Glomerular endothelial cell (primary cell): ENCODE measurements at regions not wholly inside any gene's neighbourhood (a gene's known extent, or its start where the extent isn't known, plus 50 kb on each side); places are given as distances from the start of the nearest gene placed in this dataset.
"Not testable (repeated sequence)": the region's sequence is repeated elsewhere in the genome, so short reads cannot be mapped to it uniquely, and the experiment has no call there.

Source experiments
- DNase-seq: peaks from one replicate; pipeline ENCODE4 v3.0.0-alpha.2; 2011; ENCODE audit warnings: low read depth, low spot score; ENCODE audit errors: extremely low read depth

DNA sequence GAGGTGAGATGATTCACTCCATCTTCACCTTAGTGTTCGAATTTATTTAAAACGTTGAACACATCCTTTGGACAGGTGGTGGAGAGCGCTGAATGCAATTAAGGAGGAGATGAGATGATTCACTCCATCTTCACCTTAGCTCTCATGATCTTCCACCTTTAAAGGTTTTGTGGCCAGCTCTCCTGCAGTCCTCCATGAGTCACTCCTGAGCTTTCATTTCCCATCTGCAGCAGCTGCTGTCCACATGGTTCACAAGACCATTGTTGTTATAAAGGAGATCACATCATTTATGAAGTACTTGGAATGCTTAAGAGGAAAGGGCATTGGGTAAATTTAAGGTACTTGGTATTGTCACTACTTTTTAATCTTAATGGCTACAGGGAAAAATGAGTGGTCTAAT is 298.5 kb downstream of the PAX3 start:
- DNase-seq, result no peak

DNA sequence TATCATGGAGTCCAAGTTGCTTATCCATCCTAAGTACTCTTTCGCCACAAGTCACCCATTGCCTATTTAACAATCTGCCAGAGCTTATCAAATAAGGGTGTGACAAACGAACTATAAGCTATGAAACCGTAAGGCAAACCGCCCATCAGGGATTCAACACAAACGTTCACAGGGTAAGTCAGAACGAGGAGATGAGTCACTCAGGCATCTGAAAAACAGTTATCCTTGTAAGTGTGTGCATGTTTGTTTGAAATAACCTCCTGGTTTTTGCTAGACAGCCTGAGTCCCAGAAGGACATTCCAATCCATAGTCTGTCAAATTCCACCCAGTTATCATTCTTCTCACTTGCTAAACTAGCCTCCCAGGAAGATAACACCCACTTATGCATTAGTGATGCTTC is 299.1 kb downstream of the PAX3 start:
- DNase-seq, result no peak

DNA sequence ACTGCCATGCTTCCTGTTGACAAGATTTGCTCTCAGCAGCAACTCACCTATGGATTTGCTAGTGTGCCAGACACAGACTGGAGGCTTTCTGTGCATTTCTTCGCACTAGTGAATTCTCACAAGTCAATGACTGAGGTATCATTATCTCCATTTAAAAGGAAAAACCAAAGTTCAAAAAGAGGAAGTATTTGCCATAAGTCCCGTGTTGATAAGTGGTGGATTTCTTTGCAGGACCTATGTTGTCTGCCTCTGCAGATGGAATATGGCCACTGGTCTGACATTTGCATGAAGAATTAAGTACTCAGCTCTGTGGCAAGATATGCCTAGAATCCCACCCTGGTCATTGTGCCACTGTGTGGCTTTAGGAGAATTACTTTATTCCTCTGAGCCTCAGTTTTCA is 299.6 kb downstream of the PAX3 start:
- no peak for DNase-seq

DNA sequence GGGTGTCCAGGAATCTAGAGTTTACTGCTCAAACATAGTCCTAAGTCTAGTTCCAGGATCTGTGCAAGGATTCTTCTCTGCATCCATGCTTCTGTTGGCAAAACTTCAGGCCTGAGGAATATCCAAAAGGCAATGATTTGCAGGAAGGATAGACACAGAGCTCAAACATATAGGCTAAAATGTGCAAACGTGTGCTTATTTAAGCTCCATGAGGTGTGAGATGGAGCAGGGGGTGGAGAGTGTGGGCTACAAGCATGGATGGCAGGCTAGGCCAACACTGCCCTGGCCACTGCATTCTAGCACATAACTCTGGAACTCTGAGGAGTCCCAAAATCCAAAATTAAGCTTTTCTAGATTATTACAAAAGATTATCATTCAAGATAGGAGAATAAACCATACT is 301.1 kb downstream of the PAX3 start:
- DNase-seq, result no peak

DNA sequence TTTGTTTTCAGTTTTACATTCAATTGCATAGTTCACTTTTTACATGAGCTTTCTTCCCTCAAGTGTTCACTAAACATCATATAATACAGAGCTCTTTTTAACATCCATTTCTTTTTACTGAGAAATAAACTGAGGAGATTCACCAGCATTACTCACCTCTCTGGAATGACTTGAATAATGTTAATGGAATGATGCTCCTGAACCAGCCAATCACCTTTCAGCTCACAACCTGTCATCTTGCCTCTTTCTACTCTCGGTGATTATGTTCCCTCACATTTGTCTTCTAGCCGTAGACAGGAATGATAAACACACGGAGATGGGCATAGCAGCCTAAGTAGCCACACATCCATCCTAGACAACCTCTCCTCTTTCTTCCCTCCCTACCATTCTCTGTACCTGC is 301.7 kb downstream of the PAX3 start:
- no peak for DNase-seq

DNA sequence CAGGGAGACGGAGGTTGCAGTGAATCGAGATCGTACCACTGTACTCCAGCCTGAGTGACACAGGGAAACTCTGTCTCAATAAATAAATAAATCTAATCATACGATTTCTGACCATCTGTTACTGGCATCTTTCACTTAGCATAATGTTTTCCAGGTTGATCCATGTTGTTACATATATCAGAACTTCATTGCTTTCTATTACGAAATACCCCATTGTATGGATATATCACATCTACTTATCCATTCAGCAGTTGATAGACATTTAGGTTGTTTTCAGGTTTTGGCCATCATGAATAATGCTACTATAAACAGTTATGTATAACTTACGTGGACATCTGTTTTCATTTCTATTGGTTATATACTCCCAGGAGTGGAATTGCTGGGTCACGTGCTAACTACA is 303.9 kb downstream of the PAX3 start:
- DNase-seq, result no peak

DNA sequence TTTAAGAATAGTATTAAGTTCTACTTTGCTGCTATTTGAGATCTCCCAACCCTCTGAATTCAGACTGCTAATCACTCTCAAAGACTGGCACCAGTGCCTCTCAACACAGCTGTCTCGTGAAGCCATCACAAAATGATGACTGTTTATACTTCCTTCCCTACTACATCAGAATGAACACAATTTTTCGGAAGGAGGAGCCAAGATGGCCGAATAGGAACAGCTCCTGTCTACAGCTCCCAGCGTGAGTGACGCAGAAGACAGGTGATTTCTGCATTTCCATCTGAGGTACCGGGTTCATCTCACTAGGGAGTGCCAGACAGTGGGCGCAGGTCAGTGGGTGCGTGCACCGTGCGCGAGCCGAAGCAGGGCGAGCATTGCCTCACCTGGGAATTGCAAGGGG is 314.4 kb downstream of the PAX3 start:
- not testable (repeated sequence) for DNase-seq

DNA sequence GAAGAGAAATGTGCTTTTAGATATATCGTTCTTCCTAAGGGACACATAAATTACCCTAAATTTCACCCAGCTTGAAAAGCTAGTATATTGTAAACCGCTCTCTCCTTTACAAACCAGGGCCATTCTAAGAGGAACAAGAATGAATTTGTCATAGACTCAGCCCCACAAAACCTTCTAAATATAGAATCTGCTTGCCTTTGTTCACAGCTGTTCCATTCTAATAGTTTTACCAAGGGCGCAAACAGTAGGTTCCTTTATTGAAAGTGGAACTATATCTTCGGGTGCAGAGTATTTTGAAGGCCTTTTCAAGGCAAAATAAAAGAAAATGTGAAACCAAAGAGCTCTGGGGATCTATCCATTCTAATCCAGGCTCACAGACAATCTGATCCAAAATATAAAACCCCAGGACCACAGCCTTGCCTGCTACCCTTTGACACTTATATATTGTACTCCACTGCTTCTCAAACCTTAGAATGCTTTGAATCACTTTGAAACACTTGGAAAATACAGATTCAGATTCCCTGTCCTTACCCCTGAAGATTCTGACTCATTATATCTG is 316.8 kb downstream of the PAX3 start:
- no peak for DNase-seq

DNA sequence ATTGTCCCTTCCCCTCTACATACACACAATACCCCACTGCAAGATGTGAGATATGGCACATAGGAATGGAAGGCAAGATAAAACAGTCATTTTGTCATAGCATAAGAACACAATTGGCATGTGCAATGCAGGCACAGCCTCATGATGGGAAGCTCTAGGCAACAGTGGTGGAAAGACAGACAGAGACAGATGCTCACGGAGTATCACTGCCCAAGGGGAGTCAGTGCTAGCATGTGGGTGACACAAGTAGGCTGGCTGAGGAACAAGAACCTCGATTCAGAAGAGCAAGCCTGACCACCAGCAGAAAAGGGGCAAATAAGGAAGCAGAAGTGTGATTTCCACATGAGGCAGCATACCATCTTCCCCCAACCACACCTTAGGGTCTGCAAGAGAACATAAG is 323.6 kb downstream of the PAX3 start:
- DNase-seq, result no peak

DNA sequence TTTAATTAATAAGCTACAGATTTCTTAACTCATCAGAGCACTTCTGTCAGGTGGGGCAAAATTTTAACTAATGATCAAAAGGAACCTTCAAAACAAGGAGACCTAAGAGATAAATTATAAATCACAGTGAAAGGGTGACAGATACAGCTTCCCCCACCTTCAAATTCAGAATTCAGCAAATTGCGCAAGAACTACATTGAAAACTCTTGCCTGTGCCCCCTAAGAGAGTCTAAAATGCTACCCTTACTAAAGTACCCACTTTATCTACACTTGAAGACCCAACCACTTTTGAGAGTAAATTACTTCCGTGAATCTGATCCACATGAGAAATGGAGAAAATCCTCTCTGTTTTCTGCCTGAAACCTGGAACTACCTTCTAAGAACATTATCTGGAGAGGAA is 324.9 kb downstream of the PAX3 start:
- no peak for DNase-seq

DNA sequence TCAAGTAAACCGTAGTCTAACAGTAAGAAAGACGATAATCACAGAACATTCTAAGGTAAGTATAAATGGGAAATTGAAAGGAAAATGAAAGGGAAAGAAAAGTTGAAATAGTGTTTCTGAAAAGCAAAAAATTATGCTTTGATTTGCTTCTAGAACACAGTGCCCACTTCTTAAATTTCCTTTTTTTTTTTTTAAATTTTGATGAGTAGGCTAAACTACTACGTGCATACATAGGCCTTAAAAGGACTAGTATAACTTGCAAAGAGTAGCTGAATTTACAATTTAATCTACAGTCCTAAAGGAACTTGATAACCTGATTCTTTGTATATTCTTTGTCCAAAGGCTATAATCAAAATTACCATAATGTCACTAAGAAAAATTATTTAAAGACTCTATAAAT is 325.3 kb downstream of the PAX3 start:
- no peak for DNase-seq

DNA sequence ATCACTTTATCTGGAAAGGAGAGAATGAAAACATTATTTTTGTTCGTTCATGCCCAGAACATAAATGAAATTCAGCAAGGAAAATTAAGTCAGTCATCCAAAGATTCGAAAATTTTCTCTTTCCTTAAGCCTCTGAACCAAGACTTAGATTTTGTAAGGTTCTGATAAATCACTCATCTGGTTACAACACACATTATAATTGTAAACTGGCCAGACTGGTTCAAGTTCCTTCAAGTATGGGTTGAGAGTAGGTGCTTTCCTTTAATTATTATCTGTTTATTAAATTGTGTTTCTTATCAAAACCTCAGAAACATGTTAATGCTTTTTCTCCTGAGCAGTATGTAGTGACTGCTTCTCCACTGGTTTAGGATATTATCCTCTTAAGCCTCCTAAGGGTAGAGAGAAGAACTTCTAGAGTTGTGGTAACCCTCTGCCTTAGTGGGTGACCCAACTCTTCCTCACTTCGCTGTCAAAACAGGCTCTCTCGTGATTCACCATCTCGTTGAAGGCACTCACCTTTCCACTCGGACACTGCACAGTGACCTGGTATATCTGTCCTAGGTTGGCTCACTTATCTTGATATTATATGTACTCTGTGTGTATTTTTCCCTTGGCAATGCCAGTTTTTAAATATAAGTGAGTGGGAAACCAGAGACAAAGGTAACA is 325.9 kb downstream of the PAX3 start:
- DNase-seq, result no peak

DNA sequence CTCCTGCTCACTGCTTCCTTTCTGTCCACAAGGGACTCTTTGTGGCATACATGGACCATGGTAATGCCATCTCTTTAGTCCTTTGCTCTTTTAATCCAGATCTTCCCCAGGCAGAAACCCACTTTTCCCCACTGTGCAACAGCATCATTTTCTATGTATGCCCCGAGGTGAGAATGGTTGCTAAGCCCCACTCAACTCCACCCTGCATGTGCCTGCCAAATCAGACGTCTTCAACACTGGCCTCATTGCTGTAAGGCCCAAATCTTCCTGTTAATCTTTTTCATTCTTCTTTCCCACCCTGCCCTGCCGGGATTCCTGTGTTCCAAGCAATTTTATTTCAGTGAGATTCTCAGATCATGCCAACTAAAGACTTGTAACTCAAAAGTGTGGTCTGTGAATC is 328.4 kb downstream of the PAX3 start:
- no peak for DNase-seq

DNA sequence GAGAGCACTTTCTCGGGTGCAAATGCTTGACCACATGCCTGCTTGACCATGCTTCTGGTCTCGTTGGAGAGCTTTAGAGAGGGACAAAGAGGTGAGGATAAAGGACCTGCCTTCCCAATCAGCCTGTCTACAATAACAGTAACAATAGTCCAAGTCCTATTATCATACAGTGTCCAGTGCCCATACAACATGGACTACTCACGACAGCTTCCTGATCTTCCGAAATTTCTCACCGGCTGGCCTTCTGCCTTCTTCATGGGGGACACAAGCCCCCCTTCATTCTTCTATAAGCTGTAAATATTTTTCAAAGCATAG is 329.0 kb downstream of the PAX3 start:
- no peak for DNase-seq

DNA sequence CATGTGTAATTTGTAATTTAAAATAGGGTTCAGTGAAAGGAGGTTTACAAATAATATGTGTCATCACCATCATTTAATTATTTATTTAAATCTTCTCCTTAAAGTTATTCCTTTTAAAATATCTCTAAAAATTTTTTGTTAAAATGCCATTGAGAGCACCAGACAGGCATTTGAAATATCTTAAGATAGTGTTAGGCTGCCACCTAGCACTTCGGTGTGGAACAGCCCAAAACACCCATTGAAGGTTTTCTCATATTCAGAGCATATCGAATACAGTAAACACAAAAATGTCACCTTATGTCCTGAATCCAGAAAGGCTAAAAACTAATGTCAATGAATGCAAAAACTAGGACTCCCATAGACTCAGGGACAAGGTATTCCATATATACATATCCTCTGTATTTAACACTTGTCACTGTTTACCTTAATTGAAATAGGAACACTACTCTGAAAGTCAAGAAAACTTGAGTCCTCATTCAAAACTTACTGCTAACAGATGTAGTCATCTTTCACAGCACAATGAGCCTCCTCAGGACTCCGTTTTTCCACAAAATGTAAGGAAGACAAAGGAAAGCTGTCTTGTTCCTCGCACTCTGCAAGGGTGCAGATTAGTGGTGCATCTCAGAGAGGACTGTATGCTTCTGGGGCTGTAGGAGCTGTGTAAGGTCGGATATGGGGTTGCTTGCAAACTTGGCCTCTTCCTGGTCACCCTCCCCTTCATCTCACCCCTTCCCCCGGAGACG is 329.5 kb downstream of the PAX3 start:
- DNase-seq, result no peak

DNA sequence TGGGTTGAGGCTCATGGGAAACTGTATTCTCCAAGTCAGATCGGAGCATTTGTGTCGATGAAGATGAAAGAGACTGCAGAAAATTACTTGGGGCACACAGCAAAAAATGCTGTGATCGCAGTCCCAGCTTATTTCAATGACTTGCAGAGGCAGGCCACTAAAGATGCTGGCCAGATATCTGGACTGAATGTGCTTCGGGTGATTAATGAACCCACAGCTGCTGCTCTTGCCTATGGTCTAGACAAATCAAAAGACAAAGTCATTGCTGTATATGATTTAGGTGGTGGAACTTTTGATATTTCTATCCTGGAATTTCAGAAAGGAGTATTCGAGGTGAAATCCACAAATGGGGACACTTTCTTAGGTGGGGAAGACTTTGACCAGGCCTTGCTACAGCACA is 336.6 kb downstream of the PAX3 start:
- DNase-seq, result no peak

DNA sequence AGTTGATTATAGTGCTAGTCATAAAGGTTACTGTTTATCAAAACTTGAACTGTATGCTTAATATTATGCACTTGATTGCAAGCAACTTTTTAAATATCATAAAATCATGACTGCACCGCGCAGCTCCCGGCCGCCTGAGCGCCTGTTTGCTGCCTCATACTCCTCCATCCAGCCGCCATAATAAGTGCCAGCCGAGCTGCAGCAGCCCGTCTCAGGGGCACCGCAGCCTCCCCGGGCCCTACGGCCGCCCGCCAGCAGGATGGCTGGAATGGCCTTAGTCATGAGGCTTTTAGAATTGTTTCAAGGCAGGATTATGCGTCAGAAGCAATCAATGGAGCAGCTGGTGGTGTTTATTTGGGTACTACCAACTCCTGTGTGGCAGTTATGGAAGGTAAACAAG is 337.2 kb downstream of the PAX3 start:
- DNase-seq, result no peak

DNA sequence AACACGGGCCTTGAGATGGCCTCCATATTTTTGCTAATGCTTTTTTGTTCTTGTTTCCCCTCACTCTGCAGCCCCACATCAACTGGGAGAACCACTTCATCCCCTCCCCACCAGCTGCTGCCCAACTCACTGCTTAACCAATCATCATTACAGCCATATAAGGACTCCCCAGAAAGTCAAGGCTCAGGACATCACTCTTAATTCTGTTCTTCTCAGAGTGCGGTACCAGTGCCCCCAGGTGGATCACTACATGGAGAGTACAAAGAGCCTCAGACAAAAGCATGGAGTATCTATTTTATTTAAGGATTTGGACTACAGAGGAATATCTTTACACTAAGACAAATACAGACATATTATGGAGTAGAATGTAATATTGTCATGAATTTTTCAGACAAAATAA is 340.6 kb downstream of the PAX3 start:
- DNase-seq, result no peak

DNA sequence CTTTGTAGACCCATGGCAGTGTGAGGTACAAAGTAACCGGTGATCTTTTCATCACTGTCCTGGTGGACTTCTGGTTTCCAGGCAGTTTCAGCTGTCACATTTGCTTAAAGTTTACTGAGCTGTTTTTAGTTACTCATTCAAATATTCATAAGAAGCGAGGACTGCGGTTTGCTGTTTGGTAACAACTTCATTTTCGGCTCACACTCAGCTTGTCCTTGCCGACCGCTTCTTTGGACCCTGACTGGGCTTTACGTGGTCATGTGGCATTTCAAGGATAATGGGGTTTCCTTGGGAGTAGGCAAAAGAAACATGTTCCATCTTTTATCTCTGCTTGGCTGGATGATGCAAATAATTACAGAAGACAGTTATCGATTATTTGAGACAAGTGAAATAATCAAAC is 350.7 kb downstream of the PAX3 start:
- no peak for DNase-seq

DNA sequence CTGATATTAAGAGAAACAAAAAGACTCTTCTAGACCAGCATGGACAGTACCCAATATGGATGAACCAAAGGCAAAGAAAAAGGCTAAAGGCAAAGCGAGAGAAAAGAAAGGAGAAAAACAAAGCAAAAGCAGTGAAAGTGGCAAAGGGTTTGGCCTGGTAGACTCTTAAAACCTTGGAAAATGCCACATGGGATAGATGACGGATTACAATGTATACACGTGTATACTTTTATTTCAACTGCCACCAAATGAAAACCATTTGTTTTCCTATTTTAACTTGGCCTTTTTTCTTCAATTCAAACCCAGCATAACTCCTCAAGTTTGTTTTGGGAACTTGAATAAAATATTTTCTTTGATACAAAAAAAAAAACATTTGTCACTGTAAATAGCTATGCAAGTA is 354.3 kb downstream of the PAX3 start:
- not testable (repeated sequence) for DNase-seq

DNA sequence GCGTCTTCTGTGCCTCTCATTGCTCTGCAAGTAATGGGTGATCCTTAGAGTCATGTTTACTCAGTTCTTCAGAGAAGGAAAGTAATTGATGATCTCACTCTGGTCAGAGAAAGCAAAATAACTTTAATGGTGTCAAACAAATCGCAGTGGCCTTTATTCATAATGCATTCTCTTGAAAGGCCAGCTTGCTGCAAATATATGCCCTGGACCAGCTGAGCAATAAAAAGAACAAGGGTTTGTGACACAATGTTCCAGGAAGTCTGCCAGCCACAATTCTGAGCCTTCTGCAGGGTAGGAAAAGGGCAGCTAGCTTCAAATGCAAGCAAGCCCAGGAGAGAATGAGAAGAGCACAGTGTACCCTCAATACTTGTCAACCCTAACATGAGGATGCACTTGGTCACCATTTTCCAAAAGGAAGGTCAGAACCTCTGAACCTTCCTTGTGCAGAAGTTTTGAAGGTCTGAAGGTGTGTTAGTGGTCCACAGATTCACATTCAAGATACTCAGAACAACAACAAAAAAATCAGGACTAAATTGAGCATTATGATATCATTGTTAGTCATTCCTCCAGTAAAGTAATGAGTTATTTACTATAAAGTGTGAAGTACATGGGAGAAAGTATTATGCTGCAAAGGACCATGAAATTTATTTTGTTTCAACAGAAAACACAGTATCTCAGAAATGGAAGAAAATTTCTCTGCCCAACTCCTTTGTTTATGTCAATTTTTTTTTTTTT is 355.6 kb downstream of the PAX3 start:
- DNase-seq, result no peak
